H9 (cell line): ENCODE measurements at regions not wholly inside any gene's neighbourhood (a gene's known extent, or its start where the extent isn't known, plus 50 kb on each side); places are given as distances from the start of the nearest gene placed in this dataset.

Source experiments
- DNase-seq: peaks from one replicate; pipeline ENCODE4 v3.0.0-alpha.2; 2017
- H2AFZ ChIP-seq: one replicate; pipeline ENCODE4 v1.6.1; 2013; ENCODE audit warnings: mild to moderate bottlenecking, low read length, control low read depth, moderate library complexity
- H2AK5ac ChIP-seq: 2 replicates; pipeline ENCODE4 v1.6.1; 2013; ENCODE audit warnings: low read length, control low read depth, mixed read lengths; ENCODE audit not compliant: insufficient read length
- H2BK120ac ChIP-seq: one replicate; pipeline ENCODE4 v1.6.1; 2013; ENCODE audit warnings: low read depth, mild to moderate bottlenecking, low read length, control low read depth, inconsistent platforms; ENCODE audit not compliant: poor library complexity, severe bottlenecking
- H2BK12ac ChIP-seq: 2 replicates; pipeline ENCODE4 v1.6.1; 2013; ENCODE audit warnings: low read length, control low read depth, mixed read lengths, low read depth; ENCODE audit not compliant: insufficient read length
- H2BK15ac ChIP-seq: 2 replicates; pipeline ENCODE4 v1.6.1; 2013; ENCODE audit warnings: low read depth, low read length, control low read depth
- H2BK20ac ChIP-seq: one replicate; pipeline ENCODE4 v1.6.1; 2013; ENCODE audit warnings: low read depth, mild to moderate bottlenecking, low read length, control low read depth, inconsistent platforms; ENCODE audit not compliant: poor library complexity, severe bottlenecking
- H2BK5ac ChIP-seq: 2 replicates; pipeline ENCODE4 v1.6.1; 2013; ENCODE audit warnings: low read length, control low read depth, mixed read lengths; ENCODE audit not compliant: insufficient read length
- H3K14ac ChIP-seq: 2 replicates; pipeline ENCODE4 v1.6.1; 2013; ENCODE audit warnings: low read length, control low read depth; ENCODE audit not compliant: insufficient read depth
- H3K18ac ChIP-seq: 2 replicates; pipeline ENCODE4 v1.6.1; 2013; ENCODE audit warnings: low read depth, mild to moderate bottlenecking, mixed read lengths, low read length, control low read depth; ENCODE audit not compliant: insufficient read length
- H3K23ac ChIP-seq: 2 replicates; pipeline ENCODE4 v1.6.1; 2013; ENCODE audit warnings: low read length, control low read depth, mixed read lengths, low read depth; ENCODE audit not compliant: insufficient read length
- H3K23me2 ChIP-seq: 2 replicates; pipeline ENCODE4 v1.6.1; 2013; ENCODE audit warnings: low read depth, mild to moderate bottlenecking, mixed read lengths, low read length, control low read depth; ENCODE audit not compliant: insufficient read length, poor library complexity, severe bottlenecking
- H3K27ac ChIP-seq: 2 replicates; pipeline ENCODE4 v1.5.1; 2013; ENCODE audit warnings: low read length, control low read depth, mixed read lengths, low read depth; ENCODE audit not compliant: insufficient read length
- H3K27me3 ChIP-seq: 2 replicates; pipeline ENCODE4 v1.6.1; 2013; ENCODE audit warnings: low read length, control low read depth, inconsistent platforms; ENCODE audit not compliant: insufficient read depth
- H3K4ac ChIP-seq: 2 replicates; pipeline ENCODE4 v1.6.1; 2013; ENCODE audit warnings: low read depth, mild to moderate bottlenecking, control low read depth, inconsistent platforms, low read length, moderate library complexity
- H3K4me1 ChIP-seq: 2 replicates; pipeline ENCODE4 v1.6.1; 2013; ENCODE audit warnings: low read length, control low read depth, inconsistent platforms; ENCODE audit not compliant: insufficient read depth
- H3K4me2 ChIP-seq: 2 replicates; pipeline ENCODE4 v1.6.1; 2013; ENCODE audit warnings: low read length, control low read depth, mixed read lengths; ENCODE audit not compliant: insufficient read length, insufficient read depth
- H3K56ac ChIP-seq: 2 replicates; pipeline ENCODE4 v1.6.1; 2013; ENCODE audit warnings: low read depth, mild to moderate bottlenecking, mixed read lengths, low read length, control low read depth; ENCODE audit not compliant: insufficient read length
- H3K79me1 ChIP-seq: 2 replicates; pipeline ENCODE4 v1.6.1; 2013; ENCODE audit warnings: low read depth, mild to moderate bottlenecking, moderate library complexity, low read length, control low read depth, inconsistent platforms; ENCODE audit not compliant: insufficient read depth, poor library complexity, severe bottlenecking
- H3K79me2 ChIP-seq: 2 replicates; pipeline ENCODE4 v1.6.1; 2013; ENCODE audit warnings: low read length, control low read depth, inconsistent platforms; ENCODE audit not compliant: insufficient read depth
- H3K9ac ChIP-seq: 2 replicates; pipeline ENCODE4 v1.6.1; 2013; ENCODE audit warnings: low read length, control low read depth, mixed read lengths; ENCODE audit not compliant: insufficient read length; ENCODE audit errors: extremely low read depth
- H3K9me3 ChIP-seq: one replicate; pipeline ENCODE4 v1.6.1; 2013; ENCODE audit warnings: low read depth, low read length, inconsistent platforms; ENCODE audit not compliant: control insufficient read depth
- H3T11ph ChIP-seq: one replicate; pipeline ENCODE4 v1.6.1; 2013; ENCODE audit warnings: mild to moderate bottlenecking, low read length, control low read depth, inconsistent platforms
- H4K20me1 ChIP-seq: one replicate; pipeline ENCODE4 v1.6.1; 2013; ENCODE audit not compliant: control insufficient read depth, insufficient read length, insufficient read depth
- H4K5ac ChIP-seq: 2 replicates; pipeline ENCODE4 v1.6.1; 2013; ENCODE audit warnings: low read depth, mild to moderate bottlenecking, mixed read lengths, low read length, control low read depth; ENCODE audit not compliant: insufficient read length
- H4K8ac ChIP-seq: replicated peaks from 2 replicates; pipeline ENCODE4 v1.6.1; 2013; ENCODE audit warnings: low read length, control low read depth, mixed read lengths, low read depth; ENCODE audit not compliant: insufficient read length
- H4K91ac ChIP-seq: 2 replicates; pipeline ENCODE4 v1.6.1; 2013; ENCODE audit warnings: low read depth, mild to moderate bottlenecking, moderate library complexity, mixed read lengths, low read length, control low read depth; ENCODE audit not compliant: insufficient read length
- H3K27ac Mint-ChIP-seq, 3 experiments: 2 replicates in 2 of 3; 3 replicates in 1 of 3; pipeline ENCODE4 v1.8.0; 2020 to 2021; ENCODE audit warnings: mixed read lengths in 3 of 3, mild to moderate bottlenecking in 1 of 3, moderate library complexity in 1 of 3
- H3K27me3 Mint-ChIP-seq: 2 replicates; pipeline ENCODE4 v1.8.0; 2021; ENCODE audit warnings: low read depth, mild to moderate bottlenecking, moderate library complexity, mixed read lengths
- H3K36me3 Mint-ChIP-seq, 3 experiments: 2 replicates in 2 of 3; 3 replicates in 1 of 3; pipeline ENCODE4 v1.8.0; 2020 to 2021; ENCODE audit warnings: low read depth in 3 of 3, mixed read lengths in 3 of 3; ENCODE audit not compliant: insufficient read depth in 1 of 3
- H3K4me1 Mint-ChIP-seq, 2 experiments: 2 replicates each; pipeline ENCODE4 v1.8.0; 2020; ENCODE audit warnings: mixed read lengths in 2 of 2
- H3K4me3 Mint-ChIP-seq, 2 experiments: 2 replicates in 1 of 2; 3 replicates in 1 of 2; pipeline ENCODE4 v1.8.0; 2020 to 2021; ENCODE audit warnings: mild to moderate bottlenecking in 2 of 2, mixed read lengths in 2 of 2, moderate library complexity in 1 of 2
- H3K9me3 Mint-ChIP-seq, 2 experiments: 2 replicates in 1 of 2; 3 replicates in 1 of 2; pipeline ENCODE4 v1.8.0; 2020; ENCODE audit warnings: mild to moderate bottlenecking in 2 of 2, mixed read lengths in 2 of 2, moderate library complexity in 1 of 2
- WGBS: extraction: QIAGEN DNeasy Blood & Tissue Kit; methylation state at CpG from one replicate; pipeline ENCODE4 v1.1.7; 2013; ENCODE audit warnings: missing lambda C conversion rate, low lambda C conversion rate, mixed read lengths; ENCODE audit not compliant: insufficient read length; ENCODE audit errors: extremely low coverage; 5-methylcytosine and 5-hydroxymethylcytosine counted together
- TF ChIP-seq, protein P1 (sequence below): fragments of 200-600 bp; sonication (generic); conservative IDR thresholded peaks from 3 replicates; pipeline ENCODE4 v1.8.0; 2021; ENCODE audit warnings: antibody characterized with exemption, mild to moderate bottlenecking

DNA sequence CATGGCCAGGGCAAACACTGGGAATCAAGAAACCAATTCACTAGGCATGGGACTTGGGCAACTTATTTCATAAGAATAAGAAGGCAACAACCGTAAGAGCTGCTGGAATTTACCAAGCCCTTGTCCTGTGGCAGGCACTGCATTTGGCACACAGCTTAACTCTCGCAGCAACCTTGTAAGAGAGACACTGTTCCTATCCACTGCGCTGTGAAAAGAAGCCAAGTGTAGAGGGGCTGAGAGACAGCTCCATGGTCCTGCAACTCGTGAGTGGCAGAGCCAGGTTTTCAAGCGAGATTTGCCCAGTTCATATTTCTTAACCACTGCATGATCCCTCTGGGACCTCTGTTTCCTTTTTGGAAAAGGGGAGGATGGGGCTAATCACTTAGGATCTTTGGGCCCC, 129.3 kb upstream of the STC2 start:
- H4K5ac ChIP-seq = no peak overlapping the region
- H3K27me3 ChIP-seq = no peaks in the 10 kb centered on the region
- no peak overlapping the region for H3K4ac ChIP-seq
- no peak overlapping the region for H2BK15ac ChIP-seq
- H3K79me2 ChIP-seq = no peaks in the 10 kb centered on the region
- TF ChIP-seq, protein P1, sequence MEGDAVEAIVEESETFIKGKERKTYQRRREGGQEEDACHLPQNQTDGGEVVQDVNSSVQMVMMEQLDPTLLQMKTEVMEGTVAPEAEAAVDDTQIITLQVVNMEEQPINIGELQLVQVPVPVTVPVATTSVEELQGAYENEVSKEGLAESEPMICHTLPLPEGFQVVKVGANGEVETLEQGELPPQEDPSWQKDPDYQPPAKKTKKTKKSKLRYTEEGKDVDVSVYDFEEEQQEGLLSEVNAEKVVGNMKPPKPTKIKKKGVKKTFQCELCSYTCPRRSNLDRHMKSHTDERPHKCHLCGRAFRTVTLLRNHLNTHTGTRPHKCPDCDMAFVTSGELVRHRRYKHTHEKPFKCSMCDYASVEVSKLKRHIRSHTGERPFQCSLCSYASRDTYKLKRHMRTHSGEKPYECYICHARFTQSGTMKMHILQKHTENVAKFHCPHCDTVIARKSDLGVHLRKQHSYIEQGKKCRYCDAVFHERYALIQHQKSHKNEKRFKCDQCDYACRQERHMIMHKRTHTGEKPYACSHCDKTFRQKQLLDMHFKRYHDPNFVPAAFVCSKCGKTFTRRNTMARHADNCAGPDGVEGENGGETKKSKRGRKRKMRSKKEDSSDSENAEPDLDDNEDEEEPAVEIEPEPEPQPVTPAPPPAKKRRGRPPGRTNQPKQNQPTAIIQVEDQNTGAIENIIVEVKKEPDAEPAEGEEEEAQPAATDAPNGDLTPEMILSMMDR = no peak
- no peaks in the 10 kb centered on the region for H3K23me2 ChIP-seq
- H3K27me3 Mint-ChIP-seq = peaks cover 14% of the 10 kb centered on the region; the same call in 1 of the 2 replicates
- no peaks in the 10 kb centered on the region for H3K9me3 ChIP-seq
- H2BK120ac ChIP-seq = no peak overlapping the region
- H4K20me1 ChIP-seq = no peaks in the 10 kb centered on the region
- H3K4me3 Mint-ChIP-seq = no peak overlapping the region
- no peak for DNase-seq
- H3T11ph ChIP-seq = no peak overlapping the region
- no peak overlapping the region for H3K18ac ChIP-seq
- H3K23ac ChIP-seq = no peak overlapping the region
- H3K9me3 Mint-ChIP-seq = no peaks in the 10 kb centered on the region
- no peak overlapping the region for H3K56ac ChIP-seq
- H3K79me1 ChIP-seq = no peaks in the 10 kb centered on the region
- H4K91ac ChIP-seq = no peak overlapping the region
- no peaks in the 10 kb centered on the region for H3K36me3 Mint-ChIP-seq
- H2BK20ac ChIP-seq = no peak overlapping the region
- no peaks in the 10 kb centered on the region for H3K4me1 ChIP-seq
- H3K14ac ChIP-seq = no peak overlapping the region
- H2AK5ac ChIP-seq = no peak overlapping the region
- H3K27ac ChIP-seq = no peak overlapping the region
- H2BK12ac ChIP-seq = no peak overlapping the region
- H3K4me2 ChIP-seq = no peak overlapping the region
- peaks cover 4 to 7% of the 10 kb centered on the region in 2 experiments for H3K4me1 Mint-ChIP-seq
- H3K9ac ChIP-seq = no peak overlapping the region
- H3K27ac Mint-ChIP-seq = no peak overlapping the region
- no CpG with 5 or more reads among the region's 5 CpGs for WGBS
- no peak overlapping the region for H2AFZ ChIP-seq
- H2BK5ac ChIP-seq = no peak overlapping the region
- no peak overlapping the region for H4K8ac ChIP-seq
